ENCODE measurements at regions not wholly inside any gene's neighbourhood (a gene's known extent, or its start where the extent isn't known, plus 50 kb on each side); places are given as distances from the start of the nearest gene placed in this dataset.
A peak's percentile ranks its signal among the peaks of the same experiment; 100 is the strongest.

DNA sequence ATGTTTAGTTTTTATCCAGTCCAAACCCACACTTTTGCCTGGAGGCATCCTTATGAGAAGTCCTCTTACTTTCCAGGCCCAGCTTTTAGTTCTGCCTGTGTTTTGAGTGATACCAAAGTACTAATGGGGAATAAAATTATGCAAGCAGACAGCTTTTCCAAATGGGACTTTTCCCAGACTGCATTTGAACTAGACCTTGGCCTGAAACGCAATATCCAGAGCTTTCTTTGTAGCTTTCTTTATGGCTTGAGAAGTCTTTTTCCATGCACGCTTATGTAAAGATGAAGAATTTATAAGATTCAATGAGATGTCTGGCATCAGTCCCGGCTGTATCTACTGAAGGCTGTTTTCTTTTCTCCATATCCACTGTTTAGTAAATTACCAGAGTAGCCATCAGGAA lies 236.6 kb upstream of the RAB4A start:
- Histone ChIP-seq H3K27ac (peak overlapping the region; percentile 75), H3K4me2 (no peak overlapping the region), H4K20me1 (ENCODE audit: insufficient read depth, poor library complexity, severe bottlenecking) (no peaks in the 10 kb centered on the region), H2AFZ (no peak overlapping the region), H3K36me3 (replicated peaks; ENCODE audit: insufficient read depth, low read depth) (no peaks in the 10 kb centered on the region), H3K27me3 (no peaks in the 10 kb centered on the region), H3K9me3 (ENCODE audit: low read depth) (no peaks in the 10 kb centered on the region), H3K79me2 (no peaks in the 10 kb centered on the region), H3K4me1 (ENCODE audit: insufficient read depth) (peaks cover 15% of the 10 kb centered on the region), H3K9me2 (replicated peaks; ENCODE audit: insufficient read depth) (no peaks in the 10 kb centered on the region), H3K4me3 (no peak overlapping the region)
- 65% methylated on average over 3 of the region's 3 CpGs for WGBS (ENCODE audit: low lambda C conversion rate, missing lambda C conversion rate)
- peak; percentile 45 for DNase-seq (ENCODE audit: low spot score)
- TF ChIP-seq, protein P1, sequence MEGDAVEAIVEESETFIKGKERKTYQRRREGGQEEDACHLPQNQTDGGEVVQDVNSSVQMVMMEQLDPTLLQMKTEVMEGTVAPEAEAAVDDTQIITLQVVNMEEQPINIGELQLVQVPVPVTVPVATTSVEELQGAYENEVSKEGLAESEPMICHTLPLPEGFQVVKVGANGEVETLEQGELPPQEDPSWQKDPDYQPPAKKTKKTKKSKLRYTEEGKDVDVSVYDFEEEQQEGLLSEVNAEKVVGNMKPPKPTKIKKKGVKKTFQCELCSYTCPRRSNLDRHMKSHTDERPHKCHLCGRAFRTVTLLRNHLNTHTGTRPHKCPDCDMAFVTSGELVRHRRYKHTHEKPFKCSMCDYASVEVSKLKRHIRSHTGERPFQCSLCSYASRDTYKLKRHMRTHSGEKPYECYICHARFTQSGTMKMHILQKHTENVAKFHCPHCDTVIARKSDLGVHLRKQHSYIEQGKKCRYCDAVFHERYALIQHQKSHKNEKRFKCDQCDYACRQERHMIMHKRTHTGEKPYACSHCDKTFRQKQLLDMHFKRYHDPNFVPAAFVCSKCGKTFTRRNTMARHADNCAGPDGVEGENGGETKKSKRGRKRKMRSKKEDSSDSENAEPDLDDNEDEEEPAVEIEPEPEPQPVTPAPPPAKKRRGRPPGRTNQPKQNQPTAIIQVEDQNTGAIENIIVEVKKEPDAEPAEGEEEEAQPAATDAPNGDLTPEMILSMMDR (IDR thresholded peaks at IDR 0.05; ENCODE audit: poor library complexity) = no peak
- TF ChIP-seq EZH2 (IDR thresholded peaks at IDR 0.05; ENCODE audit: borderline replicate concordance) (no peak), EZH2phosphoT487 (IDR thresholded peaks at IDR 0.05; ENCODE audit: low read depth, severe bottlenecking, unreplicated experiment) (no peak)

DNA sequence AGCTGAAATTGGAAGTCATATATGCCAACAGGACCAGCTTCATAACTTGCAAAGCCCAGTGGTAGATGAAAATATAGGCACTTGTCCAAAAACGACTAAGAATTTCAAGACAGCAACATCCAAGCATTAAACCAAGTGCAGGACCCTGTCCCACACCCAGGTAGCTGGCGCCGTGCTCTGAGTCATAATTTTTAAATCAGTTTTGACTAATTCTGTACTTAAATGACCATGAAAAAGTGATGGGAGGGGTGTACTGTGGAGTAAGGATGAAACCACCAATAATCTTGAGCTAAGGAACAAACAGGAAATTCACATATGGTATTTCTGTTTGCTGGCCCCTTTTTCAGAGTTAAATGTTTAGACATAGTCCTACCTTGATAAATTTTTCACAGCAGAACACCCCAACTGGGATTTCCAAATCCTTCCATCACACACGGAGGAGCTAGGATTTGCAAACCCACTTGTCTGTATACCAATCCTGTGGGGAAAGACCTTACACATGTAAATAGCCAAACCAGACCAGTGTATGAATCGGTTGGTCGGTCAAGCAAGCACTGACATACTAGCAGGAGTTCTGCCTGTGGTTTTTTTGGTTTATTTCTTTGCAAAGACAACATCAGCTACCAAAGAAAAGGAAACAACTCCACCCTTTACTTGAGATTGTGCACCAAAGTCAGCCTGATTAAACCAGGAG lies 235.7 kb upstream of the RAB4A start:
- Histone ChIP-seq H3K4me3 (no peak overlapping the region), H4K20me1 (ENCODE audit: insufficient read depth, poor library complexity, severe bottlenecking) (no peaks in the 10 kb centered on the region)
- TF ChIP-seq EZH2 (IDR thresholded peaks at IDR 0.05; ENCODE audit: borderline replicate concordance) = no peak
- TF ChIP-seq, protein P1 (IDR thresholded peaks at IDR 0.05; ENCODE audit: poor library complexity) = no peak
- no peak for TF ChIP-seq EZH2phosphoT487 (IDR thresholded peaks at IDR 0.05; ENCODE audit: low read depth, severe bottlenecking, unreplicated experiment)

DNA sequence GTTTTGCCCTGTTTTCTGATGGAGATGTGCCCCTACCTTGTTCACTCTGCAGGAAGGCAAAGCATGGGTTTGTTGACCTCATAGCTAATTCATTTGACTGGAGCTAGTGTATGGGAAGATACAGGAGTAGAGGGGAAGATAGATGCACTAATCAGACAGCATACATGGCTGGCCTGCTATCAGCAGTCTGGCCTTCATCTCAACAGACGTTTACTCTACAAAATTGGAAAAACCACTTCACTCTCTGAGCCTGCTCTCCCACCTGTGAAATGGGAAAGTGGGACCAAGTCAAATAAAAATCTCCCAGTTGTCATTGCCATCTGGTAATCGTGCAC lies 235.2 kb upstream of the RAB4A start:
- DNase-seq (ENCODE audit: low spot score) = no peak
- H3K4me1 ChIP-seq (ENCODE audit: insufficient read depth) = peaks cover 14% of the 10 kb centered on the region
- no peaks in the 10 kb centered on the region for H3K9me2 ChIP-seq (replicated peaks; ENCODE audit: insufficient read depth)
- TF ChIP-seq, protein P1 (IDR thresholded peaks at IDR 0.05; ENCODE audit: poor library complexity) = no peak
- TF ChIP-seq EZH2 (IDR thresholded peaks at IDR 0.05; ENCODE audit: borderline replicate concordance) = no peak
- no peak for TF ChIP-seq EZH2phosphoT487 (IDR thresholded peaks at IDR 0.05; ENCODE audit: low read depth, severe bottlenecking, unreplicated experiment)
- H2AFZ ChIP-seq = no peak overlapping the region
- no peaks in the 10 kb centered on the region for H3K36me3 ChIP-seq (replicated peaks; ENCODE audit: insufficient read depth, low read depth)
- no peaks in the 10 kb centered on the region for H3K9me3 ChIP-seq (ENCODE audit: low read depth)
- H3K4me3 ChIP-seq = no peak overlapping the region
- no peaks in the 10 kb centered on the region for H3K79me2 ChIP-seq
- H3K27me3 ChIP-seq = no peaks in the 10 kb centered on the region
- 86% methylated on average over 2 of the region's 2 CpGs for WGBS (ENCODE audit: low lambda C conversion rate, missing lambda C conversion rate)
- no peak overlapping the region for H3K4me2 ChIP-seq
- no peaks in the 10 kb centered on the region for H4K20me1 ChIP-seq (ENCODE audit: insufficient read depth, poor library complexity, severe bottlenecking)
- no peak overlapping the region for H3K27ac ChIP-seq

More for the DNA sequence above, 235.7 kb upstream of the RAB4A start:
- Histone ChIP-seq H3K9me2 (replicated peaks; ENCODE audit: insufficient read depth) (no peaks in the 10 kb centered on the region), H3K27ac (peak overlapping the region; percentile 25), H3K9me3 (ENCODE audit: low read depth) (no peaks in the 10 kb centered on the region), H3K79me2 (no peaks in the 10 kb centered on the region), H2AFZ (no peak overlapping the region), H3K36me3 (replicated peaks; ENCODE audit: insufficient read depth, low read depth) (no peaks in the 10 kb centered on the region), H3K4me2 (no peak overlapping the region), H3K27me3 (no peaks in the 10 kb centered on the region), H3K4me1 (ENCODE audit: insufficient read depth) (peaks cover 15% of the 10 kb centered on the region)
- no peak for DNase-seq (ENCODE audit: low spot score)
- 91% methylated on average over 6 of the region's 6 CpGs for WGBS (ENCODE audit: low lambda C conversion rate, missing lambda C conversion rate)

Data from hepatocyte (in vitro differentiated cells).